ENCODE measurements at regions not wholly inside any gene's neighbourhood (a gene's known extent, or its start where the extent isn't known, plus 50 kb on each side); places are given as distances from the start of the nearest gene placed in this dataset.

GRCh38 chr5:130277002-130277401 lies 372.7 kb downstream of the CHSY3 start:
- H4K91ac ChIP-seq (replicated peaks; ENCODE audit: insufficient read length, low read length), result no peak overlapping the region
- no peak overlapping the region for H2BK120ac ChIP-seq (replicated peaks; ENCODE audit: low read depth, low read length)
- ChIA-PET POLR2A (ENCODE audit: partially characterized antibody) (no interaction called here), CTCF (ENCODE audit: partially characterized antibody) (interaction anchor here (0.6 to 1.5 kb wide), 3 partner anchors 75 to 163 kb away, joined by 3 to 4 read pairs (median 3); no protein-coding TSS in a partner anchor)
- no peaks in the 10 kb centered on the region for H3K79me1 ChIP-seq (ENCODE audit: low read depth, low read length)
- no peak overlapping the region for H3K14ac ChIP-seq (ENCODE audit: insufficient read length)
- H4K20me1 ChIP-seq (replicated peaks in 1 of 2; ENCODE audit: control insufficient read depth in 1 of 2, insufficient read depth in 2 of 2, low read length in 2 of 2), result no peaks in the 10 kb centered on the region
- WGBS, 2 experiments (ENCODE audit: extremely low coverage in 1 of 2, insufficient coverage in 1 of 2, insufficient read length in 1 of 2, insufficient replicate concordance in 2 of 2, low coverage in 1 of 2, low lambda C conversion rate in 2 of 2, missing lambda C conversion rate in 1 of 2), result 97% methylated on average over 5 of the region's 5 CpGs; no CpG with 5 or more reads in 1 of the 2 experiments
- DNase-seq (ENCODE audit: low read depth in 1 of 2, low spot score in 2 of 2) (no peak), FAIRE-seq (no peak)
- H2AFZ ChIP-seq (ENCODE audit: low read length), result no peak overlapping the region
- no peak for TF ChIP-seq MAFK (IDR thresholded peaks at IDR 0.05; ENCODE audit: low read depth, low read length)
- no peak for TF ChIP-seq TAF7 (optimal IDR thresholded peaks at IDR 0.05; ENCODE audit: borderline replicate concordance, low read depth, low read length)
- no peak for TF ChIP-seq SP4 (IDR thresholded peaks at IDR 0.05; ENCODE audit: low read length)
- no peak for TF ChIP-seq TAF1 (IDR thresholded peaks at IDR 0.05; ENCODE audit: low read depth, low read length)
- peak overlapping the region; percentile 57; the same call in 1 of the 2 replicates for H4K8ac ChIP-seq (ENCODE audit: extremely low read depth, insufficient read depth, low read length)
- no peaks in the 10 kb centered on the region for H3K79me2 ChIP-seq (ENCODE audit: control insufficient read depth in 1 of 2, insufficient read depth in 2 of 2, low read length in 2 of 2)
- no peak overlapping the region for H2BK20ac ChIP-seq (ENCODE audit: low read length)
- no peak overlapping the region for H2BK15ac ChIP-seq (ENCODE audit: low read length)
- no peaks in the 10 kb centered on the region for H3K4me1 ChIP-seq (replicated peaks in 1 of 4; ENCODE audit: control insufficient read depth in 3 of 4, insufficient read depth in 4 of 4, low read length in 3 of 4)
- H3K4me3 ChIP-seq (ENCODE audit: extremely low read depth in 1 of 4, insufficient read depth in 2 of 4, low read depth in 3 of 4, low read length in 4 of 4), result no peak overlapping the region
- no peak overlapping the region for H2BK12ac ChIP-seq (ENCODE audit: low read depth, low read length)
- H2BK5ac ChIP-seq (ENCODE audit: low read depth, low read length), result no peak overlapping the region
- no peak overlapping the region for H4K5ac ChIP-seq (ENCODE audit: insufficient read length, low read depth, low read length)
- no peak overlapping the region for H3K4me2 ChIP-seq (ENCODE audit: insufficient read depth in 1 of 2, low read depth in 2 of 2, low read length in 2 of 2)
- H3K27ac ChIP-seq (ENCODE audit: low read depth, low read length), result no peak overlapping the region
- H3K4ac ChIP-seq (replicated peaks; ENCODE audit: insufficient read length, low read depth, low read length), result no peak overlapping the region
- no peak overlapping the region for H2AK5ac ChIP-seq (ENCODE audit: low read depth, low read length)
- no peaks in the 10 kb centered on the region for H3K9me3 ChIP-seq (ENCODE audit: insufficient read depth in 2 of 2, low read depth in 1 of 2, low read length in 1 of 2)
- no peak overlapping the region for H3K18ac ChIP-seq (ENCODE audit: extremely low read depth, low read length)
- H3K36me3 ChIP-seq (ENCODE audit: control insufficient read depth in 2 of 4, insufficient read depth in 4 of 4, low read length in 3 of 4), result no peaks in the 10 kb centered on the region
- no peaks in the 10 kb centered on the region for H3K23me2 ChIP-seq (ENCODE audit: low read depth, low read length)
- no peak overlapping the region for H3K9ac ChIP-seq (replicated peaks in 1 of 4; ENCODE audit: extremely low read depth in 1 of 4, low read depth in 3 of 4, low read length in 3 of 4)
- no peak overlapping the region for H3K56ac ChIP-seq (replicated peaks; ENCODE audit: insufficient read length, low read depth, low read length)
- H3K27me3 ChIP-seq (replicated peaks in 1 of 4; ENCODE audit: control insufficient read depth in 3 of 4, extremely low read depth in 1 of 4, insufficient read depth in 3 of 4, low read length in 3 of 4), result peaks cover 1 to 25% (median 7%) of the 10 kb centered on the region in 4 experiments; a peak in 6 of 7 replicates
- H3K23ac ChIP-seq (ENCODE audit: insufficient read length), result no peak overlapping the region

All from H1 (cell line).